GM12875 (cell line): ENCODE measurements at regions not wholly inside any gene's neighbourhood (a gene's known extent, or its start where the extent isn't known, plus 50 kb on each side); places are given as distances from the start of the nearest gene placed in this dataset.

ENCODE experiments used
- H3K4me3 ChIP-seq: one replicate; pipeline ENCODE4 v1.5.1; 2011; ENCODE audit warnings: low read depth, low read length, control low read depth
- CTCF ChIP-seq: IDR thresholded peaks from 2 replicates; pipeline ENCODE4 v1.5.1; 2011; ENCODE audit warnings: low read depth, mild to moderate bottlenecking, control low read depth, inconsistent platforms, low read length, moderate library complexity, borderline replicate concordance; ENCODE audit not compliant: insufficient read depth

GRCh38 chr3:73901686-73902085 lies 276.9 kb upstream of the PDZRN3 start:
- no peak overlapping the region for H3K4me3 ChIP-seq
- TF ChIP-seq CTCF = no peak

- H3K4me3 ChIP-seq = no peak overlapping the region
- TF ChIP-seq CTCF = no peak
Observed at GRCh38 chr3:73894474-73895213, 269.9 kb upstream of the PDZRN3 start.

- TF ChIP-seq CTCF = no peak
- H3K4me3 ChIP-seq = no peak overlapping the region
Observed at GRCh38 chr3:73893089-73893488, 268.3 kb upstream of the PDZRN3 start.

GRCh38 chr3:73885862-73886261 lies 261.1 kb upstream of the PDZRN3 start:
- H3K4me3 ChIP-seq = no peak overlapping the region
- no peak for TF ChIP-seq CTCF

GRCh38 chr3:73884361-73884760 lies 259.6 kb upstream of the PDZRN3 start:
- no peak for TF ChIP-seq CTCF
- no peak overlapping the region for H3K4me3 ChIP-seq

- TF ChIP-seq CTCF = no peak
- H3K4me3 ChIP-seq = no peak overlapping the region
Observed at GRCh38 chr3:73883497-73883896, 258.8 kb upstream of the PDZRN3 start.

- H3K4me3 ChIP-seq = no peak overlapping the region
- no peak for TF ChIP-seq CTCF
Observed at GRCh38 chr3:73874606-73875369, 250.0 kb upstream of the PDZRN3 start.
